ENCODE measurements at regions not wholly inside any gene's neighbourhood (a gene's known extent, or its start where the extent isn't known, plus 50 kb on each side); places are given as distances from the start of the nearest gene placed in this dataset. TPM values are rescaled to one million over a fixed set of nuclear protein-coding genes. Genes with fewer than 3 reads are reported as not detected.
"Not testable (repeated sequence)": the region's sequence is repeated elsewhere in the genome, so short reads cannot be mapped to it uniquely, and the experiment has no call there.

DNA sequence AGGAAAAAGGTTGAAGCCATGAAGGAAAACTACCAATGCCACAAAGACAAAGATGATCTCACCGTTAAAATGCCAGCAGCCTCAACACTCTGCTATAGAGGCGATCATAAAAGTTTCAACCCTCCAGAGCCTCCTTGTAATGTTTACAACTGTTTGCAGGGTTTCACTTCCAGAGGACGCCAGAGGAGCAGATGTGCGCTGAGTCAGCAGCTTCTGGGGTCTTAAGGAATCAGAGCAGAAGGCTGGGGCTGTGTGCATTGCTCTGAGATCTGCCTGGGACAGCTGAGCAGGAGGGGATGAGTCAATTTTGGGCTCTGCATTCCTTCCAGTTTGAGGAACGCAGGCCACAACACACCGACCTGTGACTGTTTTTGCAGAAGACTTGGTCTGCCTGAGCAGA lies 98.3 kb downstream of the TMEM130 start:
- DNase-seq (ENCODE audit: low read depth in 2 of 3, low spot score in 2 of 3), result peak in 2 of 3 donors; percentile 59 to 69

- DNase-seq (ENCODE audit: low read depth in 2 of 3, low spot score in 2 of 3), result no peak
Measured at GRCh38 chr7:98771941-98772603, 97.7 kb downstream of the TMEM130 start.

GRCh38 chr7:98774884-98775283 lies 94.9 kb downstream of the TMEM130 start:
- DNase-seq (ENCODE audit: low read depth in 2 of 3, low spot score in 2 of 3), result no peak

GRCh38 chr7:98777051-98777450 lies 92.8 kb downstream of the TMEM130 start:
- no peak for DNase-seq (ENCODE audit: low read depth in 2 of 3, low spot score in 2 of 3)

DNA sequence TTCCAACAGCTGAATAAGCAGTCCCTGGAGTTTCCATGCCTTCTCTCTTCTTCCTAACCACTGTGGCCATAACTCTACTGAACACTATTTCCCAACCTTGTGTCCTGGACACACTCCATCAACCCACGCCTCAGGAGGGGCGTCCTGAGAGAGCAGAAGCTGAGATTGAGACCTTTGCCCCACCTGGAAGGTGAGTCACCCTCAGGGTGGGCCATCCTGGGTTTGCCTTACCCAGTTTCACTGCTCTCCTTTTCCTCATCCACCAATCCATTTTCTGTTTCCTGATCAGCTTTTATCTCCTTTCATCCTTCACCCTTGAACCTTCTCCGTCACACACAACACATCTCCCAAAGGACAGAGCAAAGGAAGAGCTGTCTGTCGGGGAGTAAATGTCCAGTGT lies 91.4 kb downstream of the TMEM130 start:
- no peak for DNase-seq (ENCODE audit: low read depth in 2 of 3, low spot score in 2 of 3)

DNA sequence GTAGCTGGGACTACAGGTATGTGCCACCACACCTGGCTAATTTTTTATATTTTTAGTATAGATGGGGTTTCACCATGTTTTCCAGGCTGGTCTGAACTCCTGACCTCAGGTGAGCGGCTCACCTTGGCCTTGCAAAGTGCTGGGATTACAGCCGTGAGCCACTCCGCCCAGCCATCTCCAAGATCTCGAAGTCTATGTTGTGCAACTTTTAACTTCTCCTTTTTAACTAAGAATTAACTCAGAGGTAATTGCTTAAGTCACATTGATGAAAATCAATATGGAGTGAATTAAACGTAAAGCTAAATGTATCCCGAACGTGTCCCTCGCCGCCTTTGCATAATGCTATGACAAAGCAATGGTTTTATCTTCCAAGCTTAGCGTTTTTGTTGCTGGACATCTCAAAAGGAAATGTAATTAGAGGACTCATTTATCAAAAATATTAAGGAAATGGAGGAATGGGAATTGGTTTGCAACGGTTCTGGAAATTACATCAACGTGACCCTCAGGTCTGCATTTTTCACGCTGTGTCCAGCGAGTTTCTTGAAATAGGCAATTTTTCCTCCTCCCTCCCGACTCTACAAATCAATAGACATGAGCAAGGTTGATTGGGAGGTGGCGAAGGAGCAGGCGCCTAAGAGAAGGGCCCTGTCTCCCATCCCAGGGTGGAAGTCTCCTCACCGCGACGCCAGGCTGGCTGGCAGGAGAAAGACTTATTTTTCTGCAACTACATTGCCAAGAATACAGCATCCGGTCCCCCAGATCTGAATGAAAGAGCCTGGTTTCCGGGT lies 89.8 kb downstream of the TMEM130 start:
- DNase-seq (ENCODE audit: low read depth in 2 of 3, low spot score in 2 of 3), result no peak

DNA sequence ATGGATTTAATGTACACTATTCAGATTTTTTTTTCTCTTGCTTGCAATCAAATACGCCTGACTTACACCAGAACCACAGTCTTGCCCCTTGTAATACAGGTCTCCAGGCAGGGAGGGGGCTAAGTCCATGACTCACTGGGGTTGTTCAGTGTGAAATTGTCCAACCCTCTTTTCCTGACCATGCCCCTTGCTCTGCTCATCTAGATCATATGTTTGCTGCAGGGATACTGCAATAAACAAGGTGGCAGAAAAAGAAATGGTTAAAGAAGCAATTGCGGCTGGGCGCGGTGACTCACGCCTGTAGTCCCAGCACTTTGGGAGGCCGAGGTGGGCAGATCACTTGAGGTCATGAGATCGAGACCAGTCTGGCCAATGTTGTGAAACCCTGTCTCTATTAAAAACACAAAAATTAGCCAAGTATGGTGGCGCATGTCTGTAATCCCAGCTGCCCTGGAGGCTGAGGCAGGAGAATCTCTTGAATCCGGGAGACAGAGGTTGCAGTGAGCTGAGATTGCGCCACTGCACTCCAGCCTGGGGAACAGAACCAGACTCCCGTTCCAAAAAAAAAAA lies 85.5 kb downstream of the TMEM130 start:
- DNase-seq (ENCODE audit: low read depth in 2 of 3, low spot score in 2 of 3), result no peak

- peak in 1 of 3 donors; percentile 51 for DNase-seq (ENCODE audit: low read depth in 2 of 3, low spot score in 2 of 3)
Measured at GRCh38 chr7:98785929-98786571, 83.8 kb downstream of the TMEM130 start.

DNA sequence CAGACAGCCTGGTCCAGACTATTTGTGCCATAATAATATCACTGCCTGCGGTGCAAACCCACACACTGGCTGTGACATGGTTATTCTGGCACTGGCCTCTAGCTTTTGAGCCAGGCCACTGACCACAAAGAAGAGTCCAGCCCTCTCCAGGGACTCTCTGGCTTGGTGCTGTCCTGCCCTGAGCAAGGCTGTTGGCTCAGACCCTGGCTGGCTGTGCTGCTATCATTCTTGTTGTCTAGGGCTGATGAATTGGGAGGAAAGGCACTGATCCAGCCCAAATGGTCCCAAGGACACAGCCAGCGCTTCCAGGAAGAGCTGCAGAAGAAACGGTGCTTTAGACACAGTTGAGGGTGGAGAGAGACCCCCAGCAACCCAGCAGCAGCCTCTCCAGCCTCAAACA lies 80.8 kb downstream of the TMEM130 start:
- no peak for DNase-seq (ENCODE audit: low read depth in 2 of 3, low spot score in 2 of 3)

DNA sequence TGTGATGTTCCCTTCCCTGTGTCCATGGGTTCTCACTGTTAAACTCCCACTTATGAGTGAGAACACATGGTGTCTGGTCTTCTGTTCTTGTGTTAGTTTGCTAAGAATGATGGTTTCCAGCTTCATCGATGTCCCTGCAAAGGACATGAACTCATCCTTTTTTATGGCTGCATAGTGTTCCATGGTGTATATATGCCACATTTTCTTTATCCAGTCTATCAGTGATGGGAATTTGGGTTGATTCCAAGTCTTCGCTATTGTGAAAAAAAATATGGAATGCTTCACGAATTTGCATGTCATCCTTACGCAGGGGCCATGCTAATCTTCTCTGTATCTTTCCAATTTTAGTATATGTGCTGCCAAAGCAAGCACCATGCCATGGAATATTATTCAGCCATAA lies 75.4 kb downstream of the TMEM130 start:
- DNase-seq (ENCODE audit: low read depth in 2 of 3, low spot score in 2 of 3), result not testable (repeated sequence)

GRCh38 chr7:98795741-98796493 lies 73.9 kb downstream of the TMEM130 start:
- DNase-seq (ENCODE audit: low read depth in 2 of 3, low spot score in 2 of 3), result no peak

Small RNA genes lying in the stretch of these regions (small RNA-seq; reads per million reads assigned to genes)
- gene RNU6-393P, result not detected

Measured in hematopoietic multipotent progenitor cell (in vitro differentiated cells).